Panc1 (cell line): ENCODE measurements at regions not wholly inside any gene's neighbourhood (a gene's known extent, or its start where the extent isn't known, plus 50 kb on each side); places are given as distances from the start of the nearest gene placed in this dataset.

Experiments used
- ATAC-seq: fragments of 200-7000 bp; cut with Tn5 transposase; 2 replicates; pipeline ENCODE4 v1.9.1; 2020; ENCODE audit warnings: mild to moderate bottlenecking, moderate library complexity
- BruUV-seq: library from RNA; stranded (reverse); fragments of 400-500 nt; replicated peaks from 2 replicates; lab custom pipeline; 2021; lab: Mats Ljungman, UMichigan
- CTCF ChIA-PET: fragments of 300-600 bp; sonication (Branson Sonifier 250); formaldehyde crosslinking; loops from one replicate; lab custom pipeline; 2022; ENCODE audit warnings: antibody characterized with exemption; lab: Charles Lee
- POLR2A ChIA-PET: fragments of 300-600 bp; sonication (Branson Sonifier 250); formaldehyde crosslinking; loops from one replicate; lab custom pipeline; 2022; ENCODE audit warnings: antibody characterized with exemption; lab: Charles Lee
- DNase-seq: peaks from one replicate; pipeline ENCODE4 v3.0.0-alpha.2; 2010; ENCODE audit warnings: low read depth, low spot score
- H3K27ac ChIP-seq: 2 replicates; pipeline ENCODE4 v1.5.1; 2011; ENCODE audit warnings: mild to moderate bottlenecking, low read length, inconsistent platforms
- H3K27me3 ChIP-seq: fragments of 200-500 bp; sonication (Bioruptor generic); 2 replicates; pipeline ENCODE4 v1.6.0; 2014; ENCODE audit warnings: low read length, inconsistent platforms; ENCODE audit not compliant: control insufficient read depth, insufficient read depth
- H3K36me3 ChIP-seq: fragments of 200-500 bp; sonication (Bioruptor generic); 2 replicates; pipeline ENCODE4 v1.5.1; 2014; ENCODE audit warnings: inconsistent platforms, mild to moderate bottlenecking, low read length, moderate library complexity; ENCODE audit not compliant: control insufficient read depth, insufficient read depth
- H3K4me1 ChIP-seq: 2 replicates; pipeline ENCODE4 v1.5.1; 2011; ENCODE audit warnings: inconsistent platforms, mild to moderate bottlenecking, low read length, moderate library complexity; ENCODE audit not compliant: control insufficient read depth, insufficient read depth
- H3K4me3 ChIP-seq, 2 experiments: 2 replicates each; pipeline ENCODE4 v1.5.1; 2011 to 2012; ENCODE audit warnings: low read depth in 2 of 2, low read length in 2 of 2, mild to moderate bottlenecking in 2 of 2, inconsistent platforms in 1 of 2, moderate library complexity in 1 of 2
- H3K9me3 ChIP-seq: fragments of 200-500 bp; sonication (Bioruptor generic); 2 replicates; pipeline ENCODE4 v1.5.1; 2014; ENCODE audit warnings: low read depth, mild to moderate bottlenecking, inconsistent platforms, low read length, moderate library complexity; ENCODE audit not compliant: control insufficient read depth, insufficient read depth
- CTCF ChIP-seq: fragments of 450-650 bp; IDR thresholded peaks from 2 replicates; pipeline ENCODE4 v1.5.1; 2017; ENCODE audit warnings: mild to moderate bottlenecking
- POLR2AphosphoS5 ChIP-seq: IDR thresholded peaks from 2 replicates; pipeline ENCODE4 v1.6.1; 2012; ENCODE audit warnings: mild to moderate bottlenecking, low read depth, low read length, moderate library complexity
- SIN3A ChIP-seq: IDR thresholded peaks from 2 replicates; pipeline ENCODE4 v1.6.1; 2012; ENCODE audit warnings: low read depth, mild to moderate bottlenecking, low read length, moderate library complexity, borderline replicate concordance; ENCODE audit not compliant: insufficient read depth
- TCF7L2 ChIP-seq: IDR thresholded peaks from 2 replicates; pipeline ENCODE4 v1.6.1; 2011; ENCODE audit warnings: mild to moderate bottlenecking, low read depth, low read length, inconsistent platforms
- in situ Hi-C: cut with HindIII; loops from 2 replicates; pipeline ENCODE4 v1.10.0; 2016; ENCODE audit warnings: low sequenced_read_pairs, low pct_unique_long_range_greater_than_20kb
- intact Hi-C: fragments of 100-400 bp; cut with micrococcal nuclease; formaldehyde crosslinking; loops from one replicate; pipeline ENCODE4 v1.10.0; 2022; ENCODE audit not compliant: unreplicated experiment
- TF ChIP-seq, protein P1 (sequence below), 2 experiments: IDR thresholded peaks; 2 replicates each; pipeline ENCODE4 v1.6.1; 2011 to 2012; ENCODE audit warnings: low read depth in 2 of 2, control low read depth in 1 of 2, low read length in 1 of 2, mild to moderate bottlenecking in 1 of 2, moderate library complexity in 1 of 2; ENCODE audit not compliant: insufficient read depth in 1 of 2

- ChIA-PET CTCF (no interaction called here), POLR2A (no interaction called here)
- no peaks in the 10 kb centered on the region for H3K27me3 ChIP-seq
- intact Hi-C loops (no loop called here), in situ Hi-C loops (no loop called here)
- no peaks in the 10 kb centered on the region for H3K9me3 ChIP-seq
- no peak overlapping the region for H3K4me3 ChIP-seq
- TF ChIP-seq POLR2AphosphoS5 (no peak), TCF7L2 (no peak), CTCF (no peak), SIN3A (no peak)
- TF ChIP-seq, protein P1, sequence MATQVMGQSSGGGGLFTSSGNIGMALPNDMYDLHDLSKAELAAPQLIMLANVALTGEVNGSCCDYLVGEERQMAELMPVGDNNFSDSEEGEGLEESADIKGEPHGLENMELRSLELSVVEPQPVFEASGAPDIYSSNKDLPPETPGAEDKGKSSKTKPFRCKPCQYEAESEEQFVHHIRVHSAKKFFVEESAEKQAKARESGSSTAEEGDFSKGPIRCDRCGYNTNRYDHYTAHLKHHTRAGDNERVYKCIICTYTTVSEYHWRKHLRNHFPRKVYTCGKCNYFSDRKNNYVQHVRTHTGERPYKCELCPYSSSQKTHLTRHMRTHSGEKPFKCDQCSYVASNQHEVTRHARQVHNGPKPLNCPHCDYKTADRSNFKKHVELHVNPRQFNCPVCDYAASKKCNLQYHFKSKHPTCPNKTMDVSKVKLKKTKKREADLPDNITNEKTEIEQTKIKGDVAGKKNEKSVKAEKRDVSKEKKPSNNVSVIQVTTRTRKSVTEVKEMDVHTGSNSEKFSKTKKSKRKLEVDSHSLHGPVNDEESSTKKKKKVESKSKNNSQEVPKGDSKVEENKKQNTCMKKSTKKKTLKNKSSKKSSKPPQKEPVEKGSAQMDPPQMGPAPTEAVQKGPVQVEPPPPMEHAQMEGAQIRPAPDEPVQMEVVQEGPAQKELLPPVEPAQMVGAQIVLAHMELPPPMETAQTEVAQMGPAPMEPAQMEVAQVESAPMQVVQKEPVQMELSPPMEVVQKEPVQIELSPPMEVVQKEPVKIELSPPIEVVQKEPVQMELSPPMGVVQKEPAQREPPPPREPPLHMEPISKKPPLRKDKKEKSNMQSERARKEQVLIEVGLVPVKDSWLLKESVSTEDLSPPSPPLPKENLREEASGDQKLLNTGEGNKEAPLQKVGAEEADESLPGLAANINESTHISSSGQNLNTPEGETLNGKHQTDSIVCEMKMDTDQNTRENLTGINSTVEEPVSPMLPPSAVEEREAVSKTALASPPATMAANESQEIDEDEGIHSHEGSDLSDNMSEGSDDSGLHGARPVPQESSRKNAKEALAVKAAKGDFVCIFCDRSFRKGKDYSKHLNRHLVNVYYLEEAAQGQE (IDR thresholded peaks at IDR 0.05; ENCODE audit: insufficient read depth in 1 of 2, low read depth in 2 of 2, low read length in 1 of 2) = no peak
- ATAC-seq (no peak), DNase-seq (no peak)
- H3K27ac ChIP-seq = no peak overlapping the region
- BruUV-seq = no TSS peak
- H3K4me1 ChIP-seq = no peaks in the 10 kb centered on the region
- no peaks in the 10 kb centered on the region for H3K36me3 ChIP-seq
Measured at GRCh38 chr2:138212434-138212833, 248.2 kb downstream of the HNMT start.

DNA sequence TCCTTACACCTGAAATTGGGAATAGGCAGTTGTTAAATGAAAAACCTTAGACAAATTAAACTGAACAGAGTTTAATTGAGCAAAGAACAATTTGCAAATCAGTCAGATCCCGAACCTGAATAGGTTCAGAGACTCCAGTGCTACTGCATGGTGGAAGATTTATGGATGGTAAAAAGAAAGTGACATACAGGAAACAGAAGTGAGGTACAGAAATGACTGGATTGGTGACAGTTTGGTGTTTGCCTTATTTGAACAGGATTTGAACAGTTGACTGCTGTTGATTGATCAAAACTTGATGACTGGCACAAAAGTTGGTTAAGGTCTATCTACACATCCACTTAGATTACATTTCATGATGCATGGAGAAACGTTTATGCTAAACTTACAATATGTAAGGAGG, 248.8 kb downstream of the HNMT start:
- CTCF ChIA-PET = no interaction called here

More for the DNA sequence above, 248.8 kb downstream of the HNMT start:
- no TSS peak for BruUV-seq
- Histone ChIP-seq H3K4me1 (no peaks in the 10 kb centered on the region), H3K4me3 (no peak overlapping the region), H3K27ac (no peak overlapping the region), H3K27me3 (no peaks in the 10 kb centered on the region), H3K36me3 (no peaks in the 10 kb centered on the region), H3K9me3 (no peaks in the 10 kb centered on the region)
- TF ChIP-seq CTCF (no peak), POLR2AphosphoS5 (no peak), TCF7L2 (no peak), SIN3A (no peak)
- TF ChIP-seq, protein P1 (IDR thresholded peaks at IDR 0.05; ENCODE audit: insufficient read depth in 1 of 2, low read depth in 2 of 2, low read length in 1 of 2) = no peak
- ATAC-seq (no peak), DNase-seq (no peak)
- in situ Hi-C loops (no loop called here), intact Hi-C loops (no loop called here)
- POLR2A ChIA-PET = no interaction called here
